Thyroid gland (tissue), 4 donors: ENCODE measurements at regions not wholly inside any gene's neighbourhood (a gene's known extent, or its start where the extent isn't known, plus 50 kb on each side); places are given as distances from the start of the nearest gene placed in this dataset.

Source experiments
- DNase-seq, 2 donors: peaks; one replicate each; pipeline ENCODE4 v3.0.0-alpha.2; 2019
- H3K27ac ChIP-seq, 3 donors: fragments of 200-600 bp; sonication (generic); 1 replicate in 2 of 3; 2 replicates in 1 of 3; pipeline ENCODE4 v1.5.1; 2016 to 2019; ENCODE audit warnings: mild to moderate bottlenecking in 1 of 3, moderate library complexity in 1 of 3
- H3K27me3 ChIP-seq: fragments of 200-600 bp; sonication (generic); one replicate; pipeline ENCODE4 v1.5.1; 2019
- H3K36me3 ChIP-seq, 2 donors: fragments of 200-600 bp; sonication (generic); one replicate each; pipeline ENCODE4 v1.5.1; 2016 to 2019
- H3K4me1 ChIP-seq, 2 donors: fragments of 200-600 bp; sonication (generic); one replicate each; pipeline ENCODE4 v1.5.1; 2017 to 2019
- H3K4me3 ChIP-seq, 3 donors: fragments of 200-600 bp; sonication (generic); replicated peaks in 1 of 3; 1 replicate in 2 of 3; 2 replicates in 1 of 3; pipeline ENCODE4 v1.5.1; 2016; ENCODE audit warnings: mild to moderate bottlenecking in 1 of 3
- H3K9me3 ChIP-seq: fragments of 200-600 bp; sonication (generic); one replicate; pipeline ENCODE4 v1.5.1; 2017
- POLR2A ChIP-seq, 2 donors: fragments of 450-650 bp; IDR thresholded peaks; one replicate each; pipeline ENCODE4 v1.6.1; 2017; ENCODE audit warnings: antibody characterized with exemption in 2 of 2, mild to moderate bottlenecking in 2 of 2, moderate library complexity in 1 of 2
- WGBS, 2 donors: methylation state at CpG; one replicate each; pipeline ENCODE4 v1.1.5; 2017; 5-methylcytosine and 5-hydroxymethylcytosine counted together
- intact Hi-C: fragments of 100-400 bp; cut with DNase I; formaldehyde crosslinking; loops from one replicate; pipeline ENCODE4 v1.15.1; 2023
- TF ChIP-seq, protein P1 (sequence below), 6 experiments: fragments of 200-600 bp in 3 of 6; fragments of 450-650 bp in 3 of 6; sonication (generic) in 3 of 6; IDR thresholded peaks; one replicate each; pipeline ENCODE4 v1.5.1; 2016 to 2019; ENCODE audit warnings: antibody characterized with exemption in 6 of 6, mild to moderate bottlenecking in 2 of 6, inconsistent platforms in 1 of 6, moderate library complexity in 1 of 6

DNA sequence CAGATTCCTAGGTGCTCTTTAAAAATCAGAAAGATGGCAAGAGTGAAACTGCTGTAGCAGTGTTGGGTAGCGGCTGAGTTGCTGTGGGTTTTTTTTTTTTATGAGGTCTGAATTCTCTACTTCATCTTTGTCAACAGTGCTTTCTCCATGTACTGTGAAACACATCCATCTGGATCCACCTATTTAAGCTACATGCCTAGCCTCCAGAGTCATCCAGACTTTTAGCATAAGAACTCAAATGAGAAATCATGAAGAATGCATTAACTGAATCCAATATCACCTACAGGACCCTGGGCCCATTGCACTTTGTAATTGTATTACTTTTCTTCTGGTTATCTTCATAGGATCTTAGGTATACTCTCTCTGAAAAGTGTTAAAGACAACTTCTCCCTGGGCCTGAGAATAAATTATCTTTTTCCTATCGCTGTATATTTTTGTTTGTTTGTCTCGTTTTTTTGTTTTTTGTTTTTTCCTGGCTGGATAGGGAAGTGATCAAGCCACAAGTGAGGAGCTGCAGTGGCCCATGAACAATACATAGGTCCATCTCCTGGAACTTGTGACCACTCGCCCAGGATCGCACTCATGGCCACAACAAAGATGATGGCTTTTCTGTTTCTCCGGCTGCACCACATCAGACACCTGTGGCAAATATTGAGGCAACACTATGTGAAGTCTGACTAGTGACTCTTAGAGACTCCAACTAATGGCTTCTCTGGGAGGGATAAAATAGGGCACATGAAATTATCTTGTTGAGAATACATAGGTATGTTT, 609.9 kb upstream of the AGTR1 start:
- intact Hi-C loops = no loop called here
- 86 to 93% methylated on average over 6 of the region's 6 CpGs for WGBS, 2 donors
- Histone ChIP-seq H3K27me3 (no peaks in the 10 kb centered on the region), H3K36me3 (no peaks in the 10 kb centered on the region), H3K4me3 (no peak overlapping the region), H3K4me1 (no peaks in the 10 kb centered on the region), H3K27ac (no peak overlapping the region), H3K9me3 (no peaks in the 10 kb centered on the region)
- DNase-seq = no peak
- no peak for TF ChIP-seq POLR2A (IDR thresholded peaks at IDR 0.05)
- TF ChIP-seq, protein P1, sequence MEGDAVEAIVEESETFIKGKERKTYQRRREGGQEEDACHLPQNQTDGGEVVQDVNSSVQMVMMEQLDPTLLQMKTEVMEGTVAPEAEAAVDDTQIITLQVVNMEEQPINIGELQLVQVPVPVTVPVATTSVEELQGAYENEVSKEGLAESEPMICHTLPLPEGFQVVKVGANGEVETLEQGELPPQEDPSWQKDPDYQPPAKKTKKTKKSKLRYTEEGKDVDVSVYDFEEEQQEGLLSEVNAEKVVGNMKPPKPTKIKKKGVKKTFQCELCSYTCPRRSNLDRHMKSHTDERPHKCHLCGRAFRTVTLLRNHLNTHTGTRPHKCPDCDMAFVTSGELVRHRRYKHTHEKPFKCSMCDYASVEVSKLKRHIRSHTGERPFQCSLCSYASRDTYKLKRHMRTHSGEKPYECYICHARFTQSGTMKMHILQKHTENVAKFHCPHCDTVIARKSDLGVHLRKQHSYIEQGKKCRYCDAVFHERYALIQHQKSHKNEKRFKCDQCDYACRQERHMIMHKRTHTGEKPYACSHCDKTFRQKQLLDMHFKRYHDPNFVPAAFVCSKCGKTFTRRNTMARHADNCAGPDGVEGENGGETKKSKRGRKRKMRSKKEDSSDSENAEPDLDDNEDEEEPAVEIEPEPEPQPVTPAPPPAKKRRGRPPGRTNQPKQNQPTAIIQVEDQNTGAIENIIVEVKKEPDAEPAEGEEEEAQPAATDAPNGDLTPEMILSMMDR (IDR thresholded peaks at IDR 0.05) = no peak

DNA sequence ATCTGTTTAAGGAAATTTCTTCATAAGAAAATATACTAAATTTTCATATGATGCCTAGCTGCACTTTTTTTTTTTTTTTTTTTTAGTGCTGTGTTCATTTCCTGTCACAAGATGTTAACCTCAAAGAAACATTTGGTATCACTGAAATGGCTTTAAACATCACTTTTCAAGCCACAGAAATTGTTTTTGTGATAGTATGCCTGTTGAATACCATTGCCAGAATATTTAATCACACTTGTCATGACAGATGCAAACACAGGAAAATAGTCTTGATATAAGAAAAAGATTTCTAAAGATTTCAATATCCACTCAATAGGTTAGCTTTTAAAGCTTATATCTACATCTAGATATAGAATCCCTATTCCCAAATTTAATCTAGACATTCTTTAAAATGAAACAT, 608.5 kb upstream of the AGTR1 start:
- Histone ChIP-seq H3K4me1 (no peaks in the 10 kb centered on the region), H3K27ac (no peak overlapping the region), H3K36me3 (no peaks in the 10 kb centered on the region), H3K4me3 (no peak overlapping the region), H3K9me3 (no peaks in the 10 kb centered on the region), H3K27me3 (no peaks in the 10 kb centered on the region)
- no peak for DNase-seq
- TF ChIP-seq POLR2A (IDR thresholded peaks at IDR 0.05) = no peak
- TF ChIP-seq, protein P1 (IDR thresholded peaks at IDR 0.05) = no peak
- intact Hi-C loops = no loop called here

DNA sequence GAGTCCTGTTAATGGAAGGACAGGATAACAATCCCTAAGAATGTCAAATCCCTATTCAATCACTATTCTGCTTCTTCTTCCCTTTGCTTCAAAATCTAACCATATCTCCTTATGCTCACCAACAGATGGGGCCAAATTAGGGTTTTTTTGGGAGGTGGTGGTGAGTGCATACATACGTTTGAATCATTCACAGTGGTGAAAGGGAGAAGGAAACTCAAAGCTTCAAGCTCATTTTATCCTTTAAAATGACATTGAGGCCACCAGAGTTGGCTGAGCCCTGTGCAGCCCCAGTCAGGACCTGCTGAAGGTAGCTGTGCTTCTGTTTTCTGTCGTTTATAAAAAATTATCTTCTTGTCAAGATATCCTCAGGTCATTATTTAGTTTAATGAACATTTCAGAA, 607.5 kb upstream of the AGTR1 start:
- WGBS, 2 donors = 72 to 81% methylated on average over 2 of the region's 2 CpGs
- H3K4me3 ChIP-seq = no peak overlapping the region

DNA sequence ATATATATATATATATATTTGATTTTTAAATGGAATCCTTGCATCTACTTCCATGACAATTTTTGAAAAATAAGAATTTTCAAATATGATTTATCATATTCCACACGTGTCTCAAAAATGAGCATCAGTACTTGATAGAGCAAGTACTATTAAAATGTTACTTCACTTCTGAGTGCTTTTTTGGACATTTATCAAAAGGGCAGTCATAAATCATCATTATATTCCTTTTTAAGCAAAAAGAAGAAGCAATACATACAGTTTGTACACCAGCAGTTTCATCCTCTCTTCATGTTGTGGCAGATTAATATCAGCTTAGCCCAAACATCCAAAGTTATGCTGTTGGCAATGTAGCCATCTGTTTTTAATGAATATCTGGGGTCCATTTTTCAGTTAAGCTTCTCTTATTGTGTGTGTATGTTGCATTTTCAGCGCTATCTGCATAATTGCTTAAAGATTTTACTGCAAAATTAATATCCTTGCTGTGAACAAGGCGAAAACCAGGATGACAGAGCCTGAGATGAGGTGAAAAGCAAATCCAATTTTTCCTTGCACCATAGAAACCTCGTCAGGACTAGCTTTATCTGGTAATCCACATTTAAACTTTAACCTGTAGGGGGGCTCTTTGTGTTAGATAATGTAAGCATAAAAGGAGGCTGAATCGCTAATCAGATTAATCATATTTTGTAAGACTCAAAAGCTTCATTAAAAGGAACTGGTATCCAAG, 604.9 kb upstream of the AGTR1 start:
- Histone ChIP-seq H3K27me3 (no peaks in the 10 kb centered on the region), H3K36me3 (no peaks in the 10 kb centered on the region), H3K9me3 (no peaks in the 10 kb centered on the region), H3K4me3 (no peak overlapping the region), H3K27ac (no peak overlapping the region), H3K4me1 (no peaks in the 10 kb centered on the region)
- no peak for TF ChIP-seq POLR2A (IDR thresholded peaks at IDR 0.05)
- TF ChIP-seq, protein P1 (IDR thresholded peaks at IDR 0.05) = no peak
- 74 to 77% methylated on average over 5 of the region's 5 CpGs for WGBS, 2 donors
- intact Hi-C loops = no loop called here
- no peak for DNase-seq

More for the DNA sequence above, 607.5 kb upstream of the AGTR1 start:
- H3K9me3 ChIP-seq = no peaks in the 10 kb centered on the region
- no peaks in the 10 kb centered on the region for H3K4me1 ChIP-seq
- TF ChIP-seq, protein P1 (IDR thresholded peaks at IDR 0.05) = no peak
- DNase-seq = no peak
- no peaks in the 10 kb centered on the region for H3K27me3 ChIP-seq
- intact Hi-C loops = no loop called here
- no peak overlapping the region for H3K27ac ChIP-seq
- no peaks in the 10 kb centered on the region for H3K36me3 ChIP-seq

DNA sequence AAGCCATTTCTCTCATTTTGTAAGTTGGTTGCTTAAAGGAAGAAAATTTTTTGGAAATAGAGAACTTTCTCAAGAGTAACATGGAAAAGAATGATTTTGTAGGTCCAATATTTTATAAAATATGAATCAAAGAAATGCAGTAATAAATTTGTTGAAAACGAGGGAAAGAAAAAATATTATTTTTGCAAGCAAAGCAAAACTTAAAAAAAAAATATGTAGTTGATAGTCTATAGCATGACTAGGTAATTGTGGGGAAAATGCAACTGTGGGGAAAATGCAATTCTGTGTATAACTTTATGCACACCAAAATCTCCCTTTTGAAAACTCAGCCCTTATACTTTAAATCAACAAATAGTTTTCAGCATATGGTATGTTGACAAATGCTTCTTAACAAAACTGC, 604.0 kb upstream of the AGTR1 start:
- Histone ChIP-seq H3K27ac (no peak overlapping the region), H3K9me3 (no peaks in the 10 kb centered on the region), H3K36me3 (no peaks in the 10 kb centered on the region), H3K4me3 (no peak overlapping the region), H3K27me3 (no peaks in the 10 kb centered on the region), H3K4me1 (no peaks in the 10 kb centered on the region)
- WGBS, 2 donors = 55 to 60% methylated on average over 1 of the region's 1 CpG
- TF ChIP-seq, protein P1 (IDR thresholded peaks at IDR 0.05) = no peak
- no peak for TF ChIP-seq POLR2A (IDR thresholded peaks at IDR 0.05)
- intact Hi-C loops = no loop called here
- DNase-seq = no peak
